HG03066 (cell line): ENCODE measurements at regions not wholly inside any gene's neighbourhood (a gene's known extent, or its start where the extent isn't known, plus 50 kb on each side); places are given as distances from the start of the nearest gene placed in this dataset.

Experiments
- ATAC-seq: cut with Tn5 transposase; IDR thresholded peaks from one replicate; pipeline ENCODE4 v1.9.1; 2021; ENCODE audit warnings: low read depth; ENCODE audit not compliant: unreplicated experiment

GRCh38 chr1:98386675-98387440, 274.7 kb upstream of the SNX7 start:
- ATAC-seq: no peak

GRCh38 chr1:98385652-98386051, 275.9 kb upstream of the SNX7 start:
- no peak for ATAC-seq

- no peak for ATAC-seq
Measured at GRCh38 chr1:98384461-98385141, 276.9 kb upstream of the SNX7 start.

DNA sequence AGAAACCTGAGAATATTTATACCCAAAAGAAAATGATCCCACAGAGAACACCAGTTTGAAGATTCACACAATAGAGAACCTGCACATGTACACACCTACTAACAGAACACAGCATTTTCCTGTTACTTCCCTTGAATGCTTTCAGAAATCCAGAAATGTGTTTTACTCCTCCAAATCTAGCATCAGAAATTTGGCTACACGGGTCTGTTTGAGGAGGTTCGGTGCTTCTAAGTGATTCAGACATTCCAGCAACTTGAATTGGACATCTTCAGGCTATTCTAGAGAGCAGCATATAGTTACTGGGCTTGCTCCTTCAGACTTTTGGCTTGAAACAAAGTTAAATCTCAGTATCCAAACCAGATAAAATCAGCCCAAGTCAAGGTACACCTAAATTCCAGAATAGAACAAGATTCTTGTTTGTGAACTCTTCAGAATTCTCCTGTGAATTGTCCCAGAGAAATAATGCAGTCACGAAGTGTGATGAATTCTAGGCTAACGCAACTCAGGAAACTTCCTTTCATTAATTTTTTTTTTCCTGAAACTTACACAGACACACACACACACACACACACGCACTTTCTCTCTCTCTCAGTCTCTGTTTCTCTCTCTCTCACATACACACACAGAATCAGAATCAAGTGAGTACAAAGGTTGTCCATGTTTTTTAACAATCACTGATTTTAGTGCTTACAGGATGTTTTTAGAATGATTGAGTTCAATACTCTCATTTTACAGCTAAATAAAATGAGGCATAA, 278.4 kb upstream of the SNX7 start:
- no peak for ATAC-seq

- ATAC-seq: no peak
Measured at GRCh38 chr1:98382586-98382985, 278.9 kb upstream of the SNX7 start.

DNA sequence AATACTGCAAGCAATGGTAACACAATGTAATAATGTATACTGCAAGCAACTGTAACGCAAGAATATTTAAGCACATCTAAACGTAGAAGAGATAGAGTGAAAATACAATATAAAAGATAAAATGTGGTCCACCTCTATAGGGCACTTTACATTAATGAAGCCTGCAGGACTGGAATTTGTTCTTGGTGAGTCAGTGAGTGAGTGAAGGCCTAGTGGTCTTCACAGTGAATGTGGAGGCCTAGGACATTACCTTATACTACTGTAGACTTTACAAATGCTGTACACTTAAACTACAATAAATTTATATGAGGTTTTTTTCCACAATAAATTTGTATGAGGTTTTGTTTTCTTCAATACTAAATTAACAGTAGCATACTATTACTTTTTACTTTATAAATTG, 287.4 kb upstream of the SNX7 start:
- ATAC-seq: no peak

DNA sequence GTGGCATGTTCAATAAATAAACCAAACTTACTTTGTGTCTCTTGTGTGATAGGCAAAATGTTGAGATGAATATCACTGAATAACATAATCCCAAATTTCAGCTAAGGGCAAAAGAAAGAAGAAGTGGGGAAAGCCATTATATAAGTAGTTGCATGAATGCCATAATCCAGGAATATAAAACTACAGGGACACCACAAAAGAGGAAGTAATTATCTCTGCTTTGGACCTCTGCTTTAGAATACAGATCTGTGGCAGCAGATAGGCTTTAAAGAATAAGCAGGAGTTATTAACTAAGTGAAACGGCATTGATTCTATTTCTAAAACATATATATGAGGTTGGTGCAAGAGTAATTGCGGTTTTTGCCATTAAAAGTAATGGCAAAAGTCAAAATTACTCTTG, 288.5 kb upstream of the SNX7 start:
- ATAC-seq: no peak

DNA sequence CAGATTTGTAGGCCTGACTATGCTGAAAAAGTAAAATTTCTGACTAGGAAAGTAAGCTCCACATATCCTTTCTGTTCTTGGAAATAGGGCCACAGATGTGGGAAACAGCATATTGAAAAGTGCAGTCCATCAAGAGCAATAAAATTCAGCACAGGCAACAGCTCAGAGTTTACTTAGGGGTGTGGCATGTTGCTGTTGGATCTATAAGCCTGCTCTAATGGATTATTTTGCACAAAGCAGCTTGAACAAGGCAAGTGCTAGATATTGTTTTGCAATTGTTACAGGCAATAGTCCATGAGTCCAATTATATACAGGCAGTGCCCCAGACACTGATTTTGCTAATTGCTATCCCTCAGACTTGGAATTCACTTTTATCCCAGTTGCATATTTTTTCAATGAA, 289.8 kb upstream of the SNX7 start:
- no peak for ATAC-seq

DNA sequence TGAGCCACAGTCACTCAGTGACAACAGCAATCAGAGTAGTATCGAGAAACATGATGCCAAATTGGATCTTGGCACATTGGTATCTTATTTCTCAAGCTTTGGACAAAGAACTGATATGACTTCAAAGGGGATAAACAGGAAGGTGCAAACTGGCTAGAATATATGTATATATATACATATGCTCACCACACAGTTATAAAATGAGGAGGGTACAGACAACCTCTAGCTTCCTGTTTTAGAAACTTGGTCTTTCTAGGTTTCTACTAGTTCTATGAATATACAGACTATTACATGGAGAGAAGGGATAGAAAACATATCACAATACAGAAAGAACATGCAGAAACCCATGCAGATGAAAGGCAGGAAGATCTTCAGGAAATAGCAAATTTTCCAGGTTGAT, 292.1 kb upstream of the SNX7 start:
- no peak for ATAC-seq

- ATAC-seq: no peak
Measured at GRCh38 chr1:98368995-98369394, 292.5 kb upstream of the SNX7 start.

GRCh38 chr1:98367426-98367825, 294.1 kb upstream of the SNX7 start:
- no peak for ATAC-seq

DNA sequence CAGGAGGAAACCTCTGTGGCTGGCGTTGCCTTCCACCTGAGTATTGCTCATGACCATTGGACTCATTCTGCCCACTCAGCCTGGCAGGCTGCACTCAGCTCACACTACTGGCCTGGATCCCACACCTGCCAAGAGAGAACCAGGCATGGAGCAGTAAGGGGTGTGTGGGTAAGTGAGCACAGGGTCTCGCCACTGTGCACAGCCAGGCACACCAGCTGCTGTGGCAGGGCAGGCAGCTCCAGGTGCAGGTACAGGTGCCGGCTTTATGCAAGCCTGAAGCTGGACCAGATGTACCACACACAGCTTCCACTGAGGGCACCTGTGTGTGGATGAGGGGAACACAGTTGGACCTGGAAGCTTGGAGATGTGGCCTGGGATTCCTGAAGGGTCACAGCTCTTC, 295.2 kb upstream of the SNX7 start:
- no peak for ATAC-seq

DNA sequence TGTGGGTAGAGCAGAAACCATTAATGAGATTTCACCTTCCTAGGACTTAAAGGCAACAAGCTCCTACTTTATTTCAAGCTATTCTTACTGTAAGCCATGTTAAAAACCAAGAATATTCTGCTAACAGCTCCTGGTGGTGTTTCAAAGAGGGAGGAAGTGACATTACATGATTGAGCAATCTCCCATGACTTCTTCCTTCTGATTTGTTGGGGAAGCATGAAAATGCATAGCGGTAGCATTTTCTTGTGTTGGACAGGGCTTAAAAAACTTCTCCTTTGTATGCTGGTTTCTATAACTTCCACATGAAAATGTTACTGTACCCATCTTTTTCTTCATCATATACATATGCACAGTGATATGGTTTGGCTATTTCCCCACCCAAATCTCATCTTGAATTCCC, 297.0 kb upstream of the SNX7 start:
- no peak for ATAC-seq

GRCh38 chr1:98360864-98361263, 300.7 kb upstream of the SNX7 start:
- ATAC-seq: no peak

- ATAC-seq: no peak
Measured at GRCh38 chr1:98355656-98356383, 305.7 kb upstream of the SNX7 start.

DNA sequence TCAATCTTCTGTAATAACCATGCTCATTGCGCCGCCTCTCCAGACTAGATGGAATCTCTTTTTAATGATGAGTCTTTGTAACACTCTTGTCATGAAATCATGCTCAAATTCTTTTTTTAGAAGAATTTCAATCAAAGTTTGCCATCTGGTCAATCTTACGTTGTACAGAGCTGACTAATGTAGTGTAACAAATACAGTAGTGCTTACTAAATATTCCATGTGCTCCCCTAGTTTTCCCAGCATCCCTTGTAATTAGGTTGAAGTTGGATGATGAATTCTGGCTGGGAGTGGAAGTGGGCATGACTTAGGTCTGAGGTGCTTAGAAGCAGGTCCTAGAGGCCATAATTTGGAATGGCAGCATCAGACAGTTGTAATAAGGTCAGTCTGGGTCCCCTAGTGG, 309.1 kb upstream of the SNX7 start:
- ATAC-seq: no peak

DNA sequence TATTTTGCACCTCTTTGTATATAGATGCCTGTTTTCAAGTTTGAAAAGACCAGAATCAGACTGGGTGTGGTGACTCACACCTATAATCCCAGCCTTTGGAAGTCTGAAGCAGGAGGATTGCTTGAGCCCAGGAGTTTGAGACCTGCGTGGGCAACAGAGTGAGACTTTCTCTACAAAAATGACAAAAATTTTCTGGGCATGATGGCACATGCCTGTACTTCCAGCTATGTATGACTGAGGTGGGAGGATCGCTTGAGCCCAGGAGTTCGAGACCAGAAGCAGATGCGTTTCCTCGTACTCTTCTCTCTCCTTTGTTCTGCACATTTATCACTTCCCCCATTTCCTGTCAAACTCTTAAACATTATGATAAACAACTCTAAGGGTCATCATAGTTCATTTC, 310.0 kb upstream of the SNX7 start:
- ATAC-seq: no peak

DNA sequence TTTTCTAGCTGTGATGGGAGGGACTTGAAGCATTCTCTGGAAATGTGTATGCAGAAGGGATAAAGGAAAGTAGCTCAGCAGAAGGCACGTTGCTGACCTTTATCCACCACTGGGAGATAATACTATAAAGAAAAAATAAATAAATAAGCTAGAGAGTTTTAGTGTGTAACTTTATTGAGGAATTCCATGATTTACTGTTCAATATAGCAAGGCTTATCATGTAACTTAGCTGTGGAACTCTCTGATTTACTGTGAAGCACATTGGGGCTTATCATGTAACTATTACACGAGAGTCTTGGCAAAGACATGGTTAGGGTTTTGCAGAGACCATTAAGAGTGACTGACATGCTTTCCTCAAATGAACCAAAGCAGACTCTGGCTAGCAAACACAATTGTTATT, 316.1 kb upstream of the SNX7 start:
- no peak for ATAC-seq

DNA sequence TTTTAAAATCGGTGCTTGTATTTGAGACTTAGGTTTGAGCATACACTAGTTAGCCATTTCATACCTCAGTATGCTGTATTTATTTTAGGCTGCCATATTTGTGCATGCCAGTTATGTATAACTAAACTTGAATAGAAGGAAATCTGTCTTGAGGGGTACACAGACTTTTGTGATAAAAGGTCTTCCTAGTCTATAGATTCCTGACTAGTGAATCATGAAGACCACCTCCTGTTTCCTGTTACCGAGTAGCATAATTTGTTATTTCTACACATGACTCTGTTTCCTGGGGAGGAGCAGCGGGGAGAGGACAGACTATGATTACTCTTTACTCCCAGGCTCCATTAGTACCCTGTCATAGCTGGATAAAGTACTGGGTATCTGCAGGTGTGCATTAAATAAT, 316.8 kb upstream of the SNX7 start:
- no peak for ATAC-seq

DNA sequence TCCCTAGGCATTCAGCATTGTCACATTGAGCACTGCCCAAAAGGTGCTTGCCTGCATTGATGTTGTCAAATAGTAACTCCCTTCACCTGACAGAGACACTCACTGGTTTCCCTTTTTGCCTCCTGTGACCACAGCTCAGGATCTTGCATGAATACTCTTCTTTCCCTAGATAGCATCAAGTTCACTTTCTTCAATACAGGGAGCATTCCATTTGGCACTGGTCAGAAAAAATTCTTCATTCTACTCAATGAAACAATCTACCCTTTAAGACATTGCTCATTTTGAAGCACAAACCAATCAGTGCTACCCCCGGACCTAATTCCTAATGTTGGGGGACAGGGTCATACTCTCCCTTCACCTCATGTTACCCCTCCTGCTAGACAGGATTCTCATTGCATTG, 319.0 kb upstream of the SNX7 start:
- no peak for ATAC-seq

- no peak for ATAC-seq
Measured at GRCh38 chr1:98340511-98340910, 321.0 kb upstream of the SNX7 start.
